GM12878 (cell line): ENCODE measurements at regions not wholly inside any gene's neighbourhood (a gene's known extent, or its start where the extent isn't known, plus 50 kb on each side); places are given as distances from the start of the nearest gene placed in this dataset.

Experiments
- ATAC-seq: fragments of 200-7000 bp; cut with Tn5 transposase; 3 replicates; pipeline ENCODE4 v1.9.1; 2020; ENCODE audit warnings: mild to moderate bottlenecking, moderate library complexity
- BruUV-seq: library from RNA; stranded (reverse); fragments of 400-500 nt; replicated peaks from 2 replicates; lab custom pipeline; 2021; lab: Mats Ljungman, UMichigan
- CTCF ChIA-PET: fragments of 300-600 bp; sonication (Branson Sonifier 250); formaldehyde crosslinking; extraction: SDS; loops from one replicate; lab custom pipeline; 2021; ENCODE audit warnings: inconsistent platforms; lab: Yijun Ruan, JAX
- POLR2A ChIA-PET: fragments of 350-600 bp; formaldehyde crosslinking; extraction: SDS; loops from one replicate; lab custom pipeline; 2021; ENCODE audit warnings: inconsistent platforms; lab: Charles Lee
- RAD21 ChIA-PET: fragments of 300-600 bp; sonication (Branson Sonifier 250); formaldehyde crosslinking; loops from one replicate; lab custom pipeline; 2023; ENCODE audit warnings: antibody characterized with exemption; ENCODE audit not compliant: unreplicated experiment; lab: Charles Lee
- SMC1A ChIA-PET: fragments of 300-600 bp; sonication (Branson Sonifier 250); formaldehyde crosslinking; loops from one replicate; lab custom pipeline; 2023; ENCODE audit not compliant: unreplicated experiment, uncharacterized antibody; lab: Charles Lee
- DNase-seq: peaks from one replicate; pipeline ENCODE4 v3.0.0-alpha.2; 2011; ENCODE audit warnings: low read depth, low spot score
- FAIRE-seq: peaks from 3 replicates; lab custom pipeline; 2011; peaks lifted over from hg19 to GRCh38; lab: Jason Lieb, UNC
- H2AFZ ChIP-seq: 2 replicates; pipeline ENCODE4 v1.6.0; 2011; ENCODE audit warnings: low read depth, low read length, control low read depth; ENCODE audit not compliant: control insufficient read depth
- H3K27ac ChIP-seq: 2 replicates; pipeline ENCODE4 v1.5.1; 2011; ENCODE audit warnings: control low read depth; ENCODE audit not compliant: control insufficient read depth, insufficient read depth
- H3K27me3 ChIP-seq, 2 experiments: replicated peaks in 1 of 2; 2 replicates each; pipeline versions ENCODE4 v1.6.0 to v1.6.1; 2011; ENCODE audit warnings: low read length in 1 of 2; ENCODE audit not compliant: control insufficient read depth in 2 of 2, insufficient read depth in 2 of 2
- H3K36me3 ChIP-seq, 2 experiments: 2 replicates each; pipeline ENCODE4 v1.5.1; 2011; ENCODE audit warnings: low read length in 1 of 2; ENCODE audit not compliant: control insufficient read depth in 2 of 2, insufficient read depth in 2 of 2
- H3K4me1 ChIP-seq: 2 replicates; pipeline ENCODE4 v1.6.1; 2011; ENCODE audit warnings: mild to moderate bottlenecking, low read length, moderate library complexity, mixed read lengths; ENCODE audit not compliant: control insufficient read depth, insufficient read depth
- H3K4me2 ChIP-seq: 2 replicates; pipeline ENCODE4 v1.6.0; 2011; ENCODE audit warnings: control low read depth; ENCODE audit not compliant: control insufficient read depth, insufficient read depth
- H3K4me3 ChIP-seq: fragments of 200-600 bp; sonication (generic); 2 replicates; pipeline ENCODE4 v1.5.1; 2016
- H3K79me2 ChIP-seq: 2 replicates; pipeline ENCODE4 v1.6.0; 2011; ENCODE audit warnings: low read length; ENCODE audit not compliant: control insufficient read depth, insufficient read depth
- H3K9ac ChIP-seq: 2 replicates; pipeline ENCODE4 v1.8.0; 2011; ENCODE audit warnings: low read length, control low read depth, mixed read lengths; ENCODE audit not compliant: control insufficient read depth, insufficient read depth
- H3K9me3 ChIP-seq: replicated peaks from 3 replicates; pipeline ENCODE4 v1.5.1; 2011; ENCODE audit warnings: mild to moderate bottlenecking, low read length; ENCODE audit not compliant: control insufficient read depth, insufficient read depth
- H4K20me1 ChIP-seq: 2 replicates; pipeline ENCODE4 v1.6.0; 2011; ENCODE audit not compliant: control insufficient read depth, insufficient read depth
- ATF3 ChIP-seq: IDR thresholded peaks from 2 replicates; pipeline ENCODE4 v1.6.1; 2011; ENCODE audit warnings: low read depth, mild to moderate bottlenecking, low read length, moderate library complexity, borderline replicate concordance; ENCODE audit errors: extremely low read depth
- CHD4 ChIP-seq: fragments of 200-600 bp; sonication (generic); IDR thresholded peaks from 2 replicates; pipeline ENCODE4 v1.6.1; 2016; ENCODE audit warnings: mild to moderate bottlenecking
- DPF2 ChIP-seq: fragments of 450-650 bp; IDR thresholded peaks from 2 replicates; pipeline ENCODE4 v1.6.1; 2017; ENCODE audit warnings: mild to moderate bottlenecking
- KAT2A ChIP-seq: conservative IDR thresholded peaks from 2 replicates; pipeline ENCODE4 v1.6.1; 2011; ENCODE audit warnings: low read depth, low read length; ENCODE audit not compliant: control insufficient read depth
- MLLT1 ChIP-seq: fragments of 450-650 bp; IDR thresholded peaks from 2 replicates; pipeline ENCODE4 v1.6.1; 2016; ENCODE audit warnings: mild to moderate bottlenecking
- NR2F1 ChIP-seq: fragments of 450-650 bp; conservative IDR thresholded peaks from 2 replicates; pipeline ENCODE4 v1.6.1; 2017; ENCODE audit warnings: mild to moderate bottlenecking
- RBBP5 ChIP-seq: fragments of 200-600 bp; sonication (generic); conservative IDR thresholded peaks from 2 replicates; pipeline ENCODE4 v1.6.1; 2016
- REST ChIP-seq: IDR thresholded peaks from 2 replicates; pipeline ENCODE4 v1.6.1; 2012; ENCODE audit warnings: mild to moderate bottlenecking, low read depth, low read length
- SMARCA5 ChIP-seq: fragments of 450-650 bp; IDR thresholded peaks from 2 replicates; pipeline ENCODE4 v1.6.1; 2017; ENCODE audit warnings: mild to moderate bottlenecking
- SREBF1 ChIP-seq: IDR thresholded peaks from 2 replicates; pipeline ENCODE4 v1.6.1; 2012; ENCODE audit warnings: mild to moderate bottlenecking, low read length
- SUPT20H ChIP-seq: IDR thresholded peaks from 2 replicates; pipeline ENCODE4 v1.6.1; 2011; ENCODE audit warnings: low read depth, mild to moderate bottlenecking, low read length, moderate library complexity, borderline replicate concordance; ENCODE audit not compliant: control insufficient read depth
- ZBED1 ChIP-seq: IDR thresholded peaks from 2 replicates; pipeline ENCODE4 v1.6.1; 2016; ENCODE audit warnings: borderline replicate concordance
- ZBTB33 ChIP-seq: fragments of 450-650 bp; IDR thresholded peaks from 2 replicates; pipeline ENCODE4 v1.6.1; 2017; ENCODE audit warnings: mild to moderate bottlenecking
- ZZZ3 ChIP-seq: IDR thresholded peaks from 2 replicates; pipeline ENCODE4 v1.6.1; 2011; ENCODE audit warnings: low read depth; ENCODE audit not compliant: control insufficient read depth, insufficient read length
- WGBS: methylation state at CpG from one replicate; pipeline ENCODE4 v1.1.6; 2016; ENCODE audit warnings: low lambda C conversion rate; ENCODE audit not compliant: insufficient replicate concordance, insufficient coverage; ENCODE audit errors: missing lambda C conversion rate; 5-methylcytosine and 5-hydroxymethylcytosine counted together
- in situ Hi-C: fragments of 300-500 bp; cut with MboI; formaldehyde crosslinking; loops from 9 replicates; pipeline ENCODE4 v1.14.3; 2018; ENCODE audit warnings: mixed read lengths
- intact Hi-C: fragments of 100-400 bp; cut with micrococcal nuclease; formaldehyde crosslinking; loops from one replicate; pipeline ENCODE4 v1.14.2; 2022; ENCODE audit not compliant: unreplicated experiment
- TF ChIP-seq, protein P1 (sequence below): IDR thresholded peaks from 2 replicates; pipeline ENCODE4 v1.6.1; 2012; ENCODE audit warnings: low read depth, low read length, improper control_type of control experiment
- TF ChIP-seq, protein P2 (sequence below): fragments of 450-650 bp; IDR thresholded peaks from 2 replicates; pipeline ENCODE4 v1.6.1; 2017; ENCODE audit warnings: low read depth, mild to moderate bottlenecking, moderate library complexity

GRCh38 chr15:62835762-62836161, 206.8 kb upstream of the TPM1 start:
- no peak for ATAC-seq
- intact Hi-C loops (no loop called here), in situ Hi-C loops (no loop called here)
- Histone ChIP-seq H3K79me2 (no peaks in the 10 kb centered on the region), H3K27ac (no peak overlapping the region), H3K4me1 (no peaks in the 10 kb centered on the region), H3K9ac (no peak overlapping the region), H3K36me3 (no peaks in the 10 kb centered on the region), H2AFZ (no peak overlapping the region), H3K9me3 (no peaks in the 10 kb centered on the region), H3K4me2 (no peak overlapping the region), H3K4me3 (no peak overlapping the region), H3K27me3 (no peaks in the 10 kb centered on the region), H4K20me1 (no peaks in the 10 kb centered on the region)
- no peak for FAIRE-seq
- no peak for TF ChIP-seq ZBED1
- no peak for TF ChIP-seq ZZZ3
- TF ChIP-seq SMARCA5, result no peak
- TF ChIP-seq MLLT1, result no peak
- TF ChIP-seq, protein P1, sequence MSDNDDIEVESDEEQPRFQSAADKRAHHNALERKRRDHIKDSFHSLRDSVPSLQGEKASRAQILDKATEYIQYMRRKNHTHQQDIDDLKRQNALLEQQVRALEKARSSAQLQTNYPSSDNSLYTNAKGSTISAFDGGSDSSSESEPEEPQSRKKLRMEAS, result no peak
- no peak for TF ChIP-seq ZBTB33
- no peak for TF ChIP-seq SUPT20H
- TF ChIP-seq CHD4, result no peak
- no peak for TF ChIP-seq KAT2A
- TF ChIP-seq, protein P2, sequence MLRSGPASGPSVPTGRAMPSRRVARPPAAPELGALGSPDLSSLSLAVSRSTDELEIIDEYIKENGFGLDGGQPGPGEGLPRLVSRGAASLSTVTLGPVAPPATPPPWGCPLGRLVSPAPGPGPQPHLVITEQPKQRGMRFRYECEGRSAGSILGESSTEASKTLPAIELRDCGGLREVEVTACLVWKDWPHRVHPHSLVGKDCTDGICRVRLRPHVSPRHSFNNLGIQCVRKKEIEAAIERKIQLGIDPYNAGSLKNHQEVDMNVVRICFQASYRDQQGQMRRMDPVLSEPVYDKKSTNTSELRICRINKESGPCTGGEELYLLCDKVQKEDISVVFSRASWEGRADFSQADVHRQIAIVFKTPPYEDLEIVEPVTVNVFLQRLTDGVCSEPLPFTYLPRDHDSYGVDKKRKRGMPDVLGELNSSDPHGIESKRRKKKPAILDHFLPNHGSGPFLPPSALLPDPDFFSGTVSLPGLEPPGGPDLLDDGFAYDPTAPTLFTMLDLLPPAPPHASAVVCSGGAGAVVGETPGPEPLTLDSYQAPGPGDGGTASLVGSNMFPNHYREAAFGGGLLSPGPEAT, result no peak
- no peak for TF ChIP-seq RBBP5
- TF ChIP-seq SREBF1, result no peak
- TF ChIP-seq REST, result no peak
- no peak for TF ChIP-seq DPF2
- no peak for TF ChIP-seq NR2F1
- no peak for TF ChIP-seq ATF3
- no TSS peak for BruUV-seq
- WGBS, result 59% methylated on average over 16 of the region's 16 CpGs
- ChIA-PET SMC1A (no interaction called here), RAD21 (no interaction called here), POLR2A (no interaction called here), CTCF (no interaction called here)
- DNase-seq, result no peak
